SK-N-SH (cell line): ENCODE measurements at regions not wholly inside any gene's neighbourhood (a gene's known extent, or its start where the extent isn't known, plus 50 kb on each side); places are given as distances from the start of the nearest gene placed in this dataset.

ENCODE experiments used
- CHD2 ChIP-seq: fragments of 150-350 bp; IDR thresholded peaks from 2 replicates; pipeline ENCODE4 v1.6.1; 2018; ENCODE audit warnings: low read length; ENCODE audit not compliant: partially characterized antibody
- ELF1 ChIP-seq: IDR thresholded peaks from 2 replicates; pipeline ENCODE4 v1.4.0; 2012
- EP300 ChIP-seq, 2 experiments: IDR thresholded peaks; 2 replicates each; pipeline versions ENCODE4 v1.4.0 to v1.6.1; 2012; ENCODE audit warnings: borderline replicate concordance in 1 of 2, low read depth in 1 of 2, low read length in 1 of 2
- MXI1 ChIP-seq: IDR thresholded peaks from 2 replicates; pipeline ENCODE4 v1.6.1; 2012; ENCODE audit warnings: mild to moderate bottlenecking, low read depth, low read length, improper control_type of control experiment
- POLR2AphosphoS5 ChIP-seq: IDR thresholded peaks from 2 replicates; pipeline ENCODE4 v1.6.1; 2012; ENCODE audit warnings: low read depth, low read length
- RCOR1 ChIP-seq: fragments of 150-350 bp; IDR thresholded peaks from 2 replicates; pipeline ENCODE4 v1.6.1; 2017; ENCODE audit warnings: antibody characterized with exemption, low read length
- RFX5 ChIP-seq: IDR thresholded peaks from 2 replicates; pipeline ENCODE4 v1.6.1; 2012; ENCODE audit warnings: mild to moderate bottlenecking, improper control_type of control experiment, low read length
- TF ChIP-seq, protein P1 (sequence below): IDR thresholded peaks from 2 replicates; pipeline ENCODE4 v1.6.1; 2012; ENCODE audit warnings: mild to moderate bottlenecking, low read depth, low read length, moderate library complexity
- TF ChIP-seq, protein P2 (sequence below): fragments of 200-600 bp; sonication (generic); IDR thresholded peaks from 2 replicates; pipeline ENCODE4 v1.6.1; 2017; ENCODE audit warnings: antibody characterized with exemption, mild to moderate bottlenecking, moderate library complexity
- TF ChIP-seq, protein P3 (sequence below): IDR thresholded peaks from 2 replicates; pipeline ENCODE4 v1.4.0; 2012; ENCODE audit warnings: low read depth, borderline replicate concordance

DNA sequence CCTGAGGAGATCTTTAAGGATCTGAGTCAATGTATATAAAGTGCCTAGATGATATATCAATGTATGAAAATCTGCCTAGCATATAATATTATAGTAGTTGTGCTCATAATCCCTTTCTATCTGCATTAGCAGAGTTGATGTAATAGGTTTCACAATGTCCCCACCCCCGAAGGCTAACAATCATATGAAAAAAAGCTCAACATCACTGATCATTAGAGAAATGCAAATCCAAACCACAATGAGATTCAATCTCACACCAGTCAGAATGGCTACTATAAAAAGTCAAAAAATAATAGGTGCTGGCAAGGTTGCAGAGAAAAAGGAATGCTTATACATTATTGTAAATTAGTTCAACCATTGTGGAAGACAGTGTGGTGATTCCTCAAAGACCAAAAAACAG lies 147.8 kb upstream of the DPT start:
- TF ChIP-seq, protein P1, sequence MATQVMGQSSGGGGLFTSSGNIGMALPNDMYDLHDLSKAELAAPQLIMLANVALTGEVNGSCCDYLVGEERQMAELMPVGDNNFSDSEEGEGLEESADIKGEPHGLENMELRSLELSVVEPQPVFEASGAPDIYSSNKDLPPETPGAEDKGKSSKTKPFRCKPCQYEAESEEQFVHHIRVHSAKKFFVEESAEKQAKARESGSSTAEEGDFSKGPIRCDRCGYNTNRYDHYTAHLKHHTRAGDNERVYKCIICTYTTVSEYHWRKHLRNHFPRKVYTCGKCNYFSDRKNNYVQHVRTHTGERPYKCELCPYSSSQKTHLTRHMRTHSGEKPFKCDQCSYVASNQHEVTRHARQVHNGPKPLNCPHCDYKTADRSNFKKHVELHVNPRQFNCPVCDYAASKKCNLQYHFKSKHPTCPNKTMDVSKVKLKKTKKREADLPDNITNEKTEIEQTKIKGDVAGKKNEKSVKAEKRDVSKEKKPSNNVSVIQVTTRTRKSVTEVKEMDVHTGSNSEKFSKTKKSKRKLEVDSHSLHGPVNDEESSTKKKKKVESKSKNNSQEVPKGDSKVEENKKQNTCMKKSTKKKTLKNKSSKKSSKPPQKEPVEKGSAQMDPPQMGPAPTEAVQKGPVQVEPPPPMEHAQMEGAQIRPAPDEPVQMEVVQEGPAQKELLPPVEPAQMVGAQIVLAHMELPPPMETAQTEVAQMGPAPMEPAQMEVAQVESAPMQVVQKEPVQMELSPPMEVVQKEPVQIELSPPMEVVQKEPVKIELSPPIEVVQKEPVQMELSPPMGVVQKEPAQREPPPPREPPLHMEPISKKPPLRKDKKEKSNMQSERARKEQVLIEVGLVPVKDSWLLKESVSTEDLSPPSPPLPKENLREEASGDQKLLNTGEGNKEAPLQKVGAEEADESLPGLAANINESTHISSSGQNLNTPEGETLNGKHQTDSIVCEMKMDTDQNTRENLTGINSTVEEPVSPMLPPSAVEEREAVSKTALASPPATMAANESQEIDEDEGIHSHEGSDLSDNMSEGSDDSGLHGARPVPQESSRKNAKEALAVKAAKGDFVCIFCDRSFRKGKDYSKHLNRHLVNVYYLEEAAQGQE, result no peak
- TF ChIP-seq, protein P2, sequence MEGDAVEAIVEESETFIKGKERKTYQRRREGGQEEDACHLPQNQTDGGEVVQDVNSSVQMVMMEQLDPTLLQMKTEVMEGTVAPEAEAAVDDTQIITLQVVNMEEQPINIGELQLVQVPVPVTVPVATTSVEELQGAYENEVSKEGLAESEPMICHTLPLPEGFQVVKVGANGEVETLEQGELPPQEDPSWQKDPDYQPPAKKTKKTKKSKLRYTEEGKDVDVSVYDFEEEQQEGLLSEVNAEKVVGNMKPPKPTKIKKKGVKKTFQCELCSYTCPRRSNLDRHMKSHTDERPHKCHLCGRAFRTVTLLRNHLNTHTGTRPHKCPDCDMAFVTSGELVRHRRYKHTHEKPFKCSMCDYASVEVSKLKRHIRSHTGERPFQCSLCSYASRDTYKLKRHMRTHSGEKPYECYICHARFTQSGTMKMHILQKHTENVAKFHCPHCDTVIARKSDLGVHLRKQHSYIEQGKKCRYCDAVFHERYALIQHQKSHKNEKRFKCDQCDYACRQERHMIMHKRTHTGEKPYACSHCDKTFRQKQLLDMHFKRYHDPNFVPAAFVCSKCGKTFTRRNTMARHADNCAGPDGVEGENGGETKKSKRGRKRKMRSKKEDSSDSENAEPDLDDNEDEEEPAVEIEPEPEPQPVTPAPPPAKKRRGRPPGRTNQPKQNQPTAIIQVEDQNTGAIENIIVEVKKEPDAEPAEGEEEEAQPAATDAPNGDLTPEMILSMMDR, result no peak
- TF ChIP-seq POLR2AphosphoS5, result no peak
- TF ChIP-seq ELF1, result no peak
- no peak for TF ChIP-seq RFX5
- no peak for TF ChIP-seq EP300 (IDR thresholded peaks at IDR 0.05; ENCODE audit: borderline replicate concordance in 1 of 2, low read depth in 1 of 2, low read length in 1 of 2)
- TF ChIP-seq RCOR1, result no peak
- TF ChIP-seq, protein P3, sequence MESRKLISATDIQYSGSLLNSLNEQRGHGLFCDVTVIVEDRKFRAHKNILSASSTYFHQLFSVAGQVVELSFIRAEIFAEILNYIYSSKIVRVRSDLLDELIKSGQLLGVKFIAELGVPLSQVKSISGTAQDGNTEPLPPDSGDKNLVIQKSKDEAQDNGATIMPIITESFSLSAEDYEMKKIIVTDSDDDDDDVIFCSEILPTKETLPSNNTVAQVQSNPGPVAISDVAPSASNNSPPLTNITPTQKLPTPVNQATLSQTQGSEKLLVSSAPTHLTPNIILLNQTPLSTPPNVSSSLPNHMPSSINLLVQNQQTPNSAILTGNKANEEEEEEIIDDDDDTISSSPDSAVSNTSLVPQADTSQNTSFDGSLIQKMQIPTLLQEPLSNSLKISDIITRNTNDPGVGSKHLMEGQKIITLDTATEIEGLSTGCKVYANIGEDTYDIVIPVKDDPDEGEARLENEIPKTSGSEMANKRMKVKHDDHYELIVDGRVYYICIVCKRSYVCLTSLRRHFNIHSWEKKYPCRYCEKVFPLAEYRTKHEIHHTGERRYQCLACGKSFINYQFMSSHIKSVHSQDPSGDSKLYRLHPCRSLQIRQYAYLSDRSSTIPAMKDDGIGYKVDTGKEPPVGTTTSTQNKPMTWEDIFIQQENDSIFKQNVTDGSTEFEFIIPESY, result no peak
- no peak for TF ChIP-seq CHD2
- TF ChIP-seq MXI1, result no peak
